Upper lobe of right lung (tissue), 1 donor: ENCODE measurements at regions not wholly inside any gene's neighbourhood (a gene's known extent, or its start where the extent isn't known, plus 50 kb on each side); places are given as distances from the start of the nearest gene placed in this dataset.

Experiments used
- ATAC-seq: fragments of 200-7000 bp; cut with Tn5 transposase; one replicate; pipeline ENCODE4 v1.9.1; 2020; ENCODE audit warnings: mild to moderate bottlenecking, moderate library complexity
- DNase-seq: peaks from one replicate; pipeline ENCODE4 v3.0.0-alpha.2; 2020
- H3K27ac ChIP-seq: fragments of 200-600 bp; one replicate; pipeline ENCODE4 v1.8.0; 2022
- H3K27me3 ChIP-seq: fragments of 200-600 bp; one replicate; pipeline ENCODE4 v1.8.0; 2022; ENCODE audit warnings: mild to moderate bottlenecking
- H3K36me3 ChIP-seq: fragments of 200-600 bp; one replicate; pipeline ENCODE4 v1.8.0; 2022
- H3K4me1 ChIP-seq: fragments of 200-600 bp; one replicate; pipeline ENCODE4 v1.8.0; 2022
- H3K4me3 ChIP-seq: fragments of 200-600 bp; one replicate; pipeline ENCODE4 v1.8.0; 2022; ENCODE audit warnings: mild to moderate bottlenecking
- H3K9me3 ChIP-seq: fragments of 200-600 bp; one replicate; pipeline ENCODE4 v1.8.0; 2022
- CTCF ChIP-seq: fragments of 200-600 bp; IDR thresholded peaks from one replicate; pipeline ENCODE4 v1.8.0; 2022; ENCODE audit warnings: antibody characterized with exemption
- intact Hi-C: fragments of 100-400 bp; cut with DNase I; formaldehyde crosslinking; loops from one replicate; pipeline ENCODE4 v1.11.0; 2022
- donor health status: DM: no; HTN: yes; CAD: no; lungs with severe emphysema.

DNA sequence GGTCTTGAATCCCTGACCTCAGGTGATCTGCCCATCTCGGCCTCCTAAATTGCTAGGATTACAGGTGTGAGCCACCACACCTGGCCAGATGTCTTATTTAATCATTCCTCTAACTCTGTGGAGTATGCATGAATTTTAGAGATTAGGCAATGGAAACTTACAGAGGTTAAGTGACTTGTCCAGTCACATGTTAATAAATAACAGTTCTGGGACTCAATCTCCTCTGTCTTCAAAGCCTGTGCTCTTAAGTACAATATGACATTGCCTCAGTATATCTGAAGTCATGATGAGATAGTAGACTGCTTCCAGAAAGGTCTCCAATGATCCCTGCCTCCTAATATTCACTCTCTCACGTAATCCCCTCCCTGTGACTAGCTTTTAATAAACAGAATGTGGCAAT, 72.9 kb upstream of the TDRD3 start:
- H3K4me3 ChIP-seq = no peak overlapping the region
- no peaks in the 10 kb centered on the region for H3K36me3 ChIP-seq
- H3K9me3 ChIP-seq = no peaks in the 10 kb centered on the region
- intact Hi-C loops = no loop called here
- no peaks in the 10 kb centered on the region for H3K27me3 ChIP-seq
- DNase-seq = no peak
- TF ChIP-seq CTCF = no peak
- ATAC-seq = no peak
- H3K4me1 ChIP-seq = peaks cover 10% of the 10 kb centered on the region
- H3K27ac ChIP-seq = no peak overlapping the region

GRCh38 chr13:60326273-60326672, 70.7 kb upstream of the TDRD3 start:
- intact Hi-C loops = no loop called here
- Histone ChIP-seq H3K27me3 (no peaks in the 10 kb centered on the region), H3K4me1 (peaks cover 13% of the 10 kb centered on the region), H3K9me3 (no peaks in the 10 kb centered on the region), H3K4me3 (no peak overlapping the region), H3K27ac (no peak overlapping the region), H3K36me3 (no peaks in the 10 kb centered on the region)
- ATAC-seq = no peak
- TF ChIP-seq CTCF = no peak
- no peak for DNase-seq

- intact Hi-C loops = no loop called here
- Histone ChIP-seq H3K27ac (no peak overlapping the region), H3K27me3 (no peaks in the 10 kb centered on the region), H3K9me3 (no peaks in the 10 kb centered on the region), H3K36me3 (no peaks in the 10 kb centered on the region), H3K4me1 (peaks cover 13% of the 10 kb centered on the region), H3K4me3 (no peak overlapping the region)
- DNase-seq (no peak), ATAC-seq (no peak)
- no peak for TF ChIP-seq CTCF
Measured at GRCh38 chr13:60327511-60327910, 69.5 kb upstream of the TDRD3 start.

GRCh38 chr13:60328073-60328472, 68.9 kb upstream of the TDRD3 start:
- Histone ChIP-seq H3K9me3 (no peaks in the 10 kb centered on the region), H3K27me3 (no peaks in the 10 kb centered on the region), H3K27ac (no peak overlapping the region), H3K4me1 (peaks cover 13% of the 10 kb centered on the region), H3K36me3 (no peaks in the 10 kb centered on the region), H3K4me3 (no peak overlapping the region)
- DNase-seq (no peak), ATAC-seq (no peak)
- intact Hi-C loops = no loop called here
- TF ChIP-seq CTCF = no peak

GRCh38 chr13:60329221-60329923, 67.6 kb upstream of the TDRD3 start:
- TF ChIP-seq CTCF = peak; percentile 42
- peak; percentile 93 for ATAC-seq
- no peak overlapping the region for H3K4me3 ChIP-seq
- H3K9me3 ChIP-seq = no peaks in the 10 kb centered on the region
- H3K36me3 ChIP-seq = no peaks in the 10 kb centered on the region
- DNase-seq = peak; percentile 64
- intact Hi-C loops = no loop called here
- no peak overlapping the region for H3K27ac ChIP-seq
- no peaks in the 10 kb centered on the region for H3K27me3 ChIP-seq
- H3K4me1 ChIP-seq = peaks cover 13% of the 10 kb centered on the region
